22Rv1 (cell line): ENCODE measurements at regions not wholly inside any gene's neighbourhood (a gene's known extent, or its start where the extent isn't known, plus 50 kb on each side); places are given as distances from the start of the nearest gene placed in this dataset.

ENCODE experiments used
- ZFX ChIP-seq: fragments of 450-650 bp; IDR thresholded peaks from 2 replicates; pipeline ENCODE4 v1.6.1; 2017; ENCODE audit warnings: antibody characterized with exemption, borderline replicate concordance
- TF ChIP-seq, protein P1 (sequence below): fragments of 450-650 bp; IDR thresholded peaks from 2 replicates; pipeline ENCODE4 v1.5.1; 2017; ENCODE audit warnings: mild to moderate bottlenecking

DNA sequence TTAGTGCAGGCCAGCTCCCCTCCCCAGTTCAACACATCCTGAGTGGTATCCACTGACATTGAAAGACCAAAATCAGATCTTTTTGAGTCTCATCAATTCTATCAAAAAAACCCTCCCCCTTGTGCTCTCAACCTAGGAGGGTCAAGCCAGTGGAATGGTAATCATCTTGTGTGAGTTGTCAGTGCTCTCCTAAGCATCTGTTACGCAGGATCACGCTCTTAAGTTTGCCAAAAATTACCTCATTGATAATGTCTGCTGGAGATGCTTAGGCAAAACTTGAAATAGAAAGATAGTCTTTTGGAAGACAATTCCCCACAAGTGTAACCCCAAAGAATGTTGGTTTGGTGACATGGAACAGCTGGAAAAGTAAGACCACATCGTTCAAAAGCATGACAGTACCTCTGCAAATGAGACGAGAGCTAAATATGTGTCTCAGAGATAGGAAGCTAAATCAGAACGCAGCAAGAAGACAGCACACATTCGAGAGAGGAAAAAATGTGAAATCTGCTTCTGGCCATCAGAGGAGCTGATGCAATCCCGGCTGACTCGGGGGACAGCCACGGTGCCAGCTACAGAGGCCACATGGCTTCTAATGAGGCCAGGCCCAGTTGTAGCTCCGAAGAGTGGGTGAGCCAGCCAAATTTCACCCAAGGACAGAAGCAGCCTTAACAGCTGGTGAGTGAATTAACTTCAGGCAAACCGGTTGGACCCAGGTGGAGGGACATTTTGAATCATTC, 753.9 kb downstream of the RNF144A start:
- TF ChIP-seq, protein P1, sequence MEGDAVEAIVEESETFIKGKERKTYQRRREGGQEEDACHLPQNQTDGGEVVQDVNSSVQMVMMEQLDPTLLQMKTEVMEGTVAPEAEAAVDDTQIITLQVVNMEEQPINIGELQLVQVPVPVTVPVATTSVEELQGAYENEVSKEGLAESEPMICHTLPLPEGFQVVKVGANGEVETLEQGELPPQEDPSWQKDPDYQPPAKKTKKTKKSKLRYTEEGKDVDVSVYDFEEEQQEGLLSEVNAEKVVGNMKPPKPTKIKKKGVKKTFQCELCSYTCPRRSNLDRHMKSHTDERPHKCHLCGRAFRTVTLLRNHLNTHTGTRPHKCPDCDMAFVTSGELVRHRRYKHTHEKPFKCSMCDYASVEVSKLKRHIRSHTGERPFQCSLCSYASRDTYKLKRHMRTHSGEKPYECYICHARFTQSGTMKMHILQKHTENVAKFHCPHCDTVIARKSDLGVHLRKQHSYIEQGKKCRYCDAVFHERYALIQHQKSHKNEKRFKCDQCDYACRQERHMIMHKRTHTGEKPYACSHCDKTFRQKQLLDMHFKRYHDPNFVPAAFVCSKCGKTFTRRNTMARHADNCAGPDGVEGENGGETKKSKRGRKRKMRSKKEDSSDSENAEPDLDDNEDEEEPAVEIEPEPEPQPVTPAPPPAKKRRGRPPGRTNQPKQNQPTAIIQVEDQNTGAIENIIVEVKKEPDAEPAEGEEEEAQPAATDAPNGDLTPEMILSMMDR, result no peak
- TF ChIP-seq ZFX, result no peak
